HG03457 (cell line): ENCODE measurements at regions not wholly inside any gene's neighbourhood (a gene's known extent, or its start where the extent isn't known, plus 50 kb on each side); places are given as distances from the start of the nearest gene placed in this dataset.

ENCODE experiments used
- ATAC-seq: cut with Tn5 transposase; IDR thresholded peaks from one replicate; pipeline ENCODE4 v1.9.1; 2021; ENCODE audit warnings: moderate number of reproducible peaks; ENCODE audit not compliant: unreplicated experiment

DNA sequence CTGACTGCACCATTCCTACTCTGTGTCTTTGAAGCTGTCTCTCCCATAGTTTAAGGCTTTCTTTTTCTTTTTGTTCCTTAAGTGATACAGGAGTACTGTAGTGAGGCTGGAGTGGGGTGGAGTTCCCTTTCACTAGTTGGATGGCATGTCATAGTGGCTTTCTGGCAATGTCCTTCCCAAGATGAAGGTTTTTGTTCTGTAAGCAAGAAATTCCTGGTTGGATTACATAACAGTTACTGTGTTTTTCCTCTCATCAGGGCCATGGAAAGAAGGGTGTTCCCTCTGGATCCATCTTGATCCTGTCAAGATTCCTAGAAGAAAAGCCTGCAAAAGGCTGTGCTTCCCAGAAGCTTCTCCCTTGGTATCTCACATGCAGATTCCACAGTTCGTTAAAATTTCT, 84.2 kb downstream of the ACKR3 start:
- no peak for ATAC-seq

- no peak for ATAC-seq
Measured at GRCh38 chr2:236654496-236654895, 84.9 kb downstream of the ACKR3 start.

- ATAC-seq = no peak
Measured at GRCh38 chr2:236656166-236656565, 86.5 kb downstream of the ACKR3 start.

DNA sequence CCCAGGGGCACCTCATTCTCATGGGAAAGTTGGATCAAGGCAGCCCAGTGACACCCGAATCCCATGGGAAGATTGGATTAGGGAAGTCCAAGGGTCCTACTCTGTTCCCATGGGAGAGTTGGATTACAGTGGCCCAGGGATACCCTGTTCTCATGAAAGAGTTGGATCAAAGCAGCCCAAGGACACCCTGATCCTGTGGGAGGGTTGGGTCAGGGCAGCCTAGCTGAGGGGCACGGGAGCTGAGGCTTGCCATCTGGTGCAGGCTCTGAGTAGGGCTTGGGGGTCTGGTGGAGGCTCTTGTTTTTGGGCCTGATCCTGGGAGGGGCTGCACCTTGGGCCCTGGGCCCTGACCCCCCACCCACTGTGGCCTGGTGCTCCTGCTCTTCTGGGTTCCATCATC, 87.1 kb downstream of the ACKR3 start:
- ATAC-seq = no peak

DNA sequence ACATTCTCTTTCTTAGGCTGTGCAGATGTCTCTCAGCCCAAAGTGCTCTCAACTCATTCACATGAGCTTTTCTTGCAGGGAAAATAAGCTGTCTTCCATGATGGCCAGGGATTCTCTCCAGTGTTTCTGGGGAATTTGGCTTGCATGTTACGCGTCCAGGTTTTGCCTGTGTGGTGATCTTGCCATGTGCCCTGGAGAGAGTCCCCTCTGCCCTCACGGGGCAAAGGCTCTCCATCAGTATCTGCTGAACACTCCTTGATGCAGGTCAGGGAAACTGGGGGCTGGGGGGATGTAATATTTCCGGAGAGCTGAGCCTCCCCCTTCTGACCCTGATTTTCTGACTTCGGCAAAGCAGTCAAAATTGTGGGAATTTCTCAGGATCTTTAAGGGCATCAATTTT, 87.6 kb downstream of the ACKR3 start:
- no peak for ATAC-seq

DNA sequence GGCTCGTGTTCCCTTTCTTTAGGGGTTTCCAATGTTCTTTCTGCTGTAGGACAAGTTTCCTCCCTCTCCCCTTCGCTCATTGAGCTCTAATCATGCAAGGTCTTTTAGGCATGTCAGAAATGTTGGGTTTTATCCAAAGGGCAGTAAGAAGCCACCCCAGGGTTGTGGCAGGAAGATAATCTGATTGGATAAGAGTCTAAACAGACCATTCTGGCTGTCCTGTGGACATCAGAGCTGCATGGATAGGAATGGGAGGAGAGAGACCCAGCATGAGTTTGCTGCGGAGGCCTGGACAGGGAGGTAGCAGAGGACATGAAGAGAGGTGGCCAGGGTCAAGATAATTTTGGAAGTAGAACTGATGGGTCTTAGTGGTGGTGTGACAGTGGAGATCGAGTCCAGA, 88.2 kb downstream of the ACKR3 start:
- ATAC-seq = no peak

- no peak for ATAC-seq
Measured at GRCh38 chr2:236658974-236659757, 89.5 kb downstream of the ACKR3 start.

- no peak for ATAC-seq
Measured at GRCh38 chr2:236659758-236660150, 90.1 kb downstream of the ACKR3 start.

DNA sequence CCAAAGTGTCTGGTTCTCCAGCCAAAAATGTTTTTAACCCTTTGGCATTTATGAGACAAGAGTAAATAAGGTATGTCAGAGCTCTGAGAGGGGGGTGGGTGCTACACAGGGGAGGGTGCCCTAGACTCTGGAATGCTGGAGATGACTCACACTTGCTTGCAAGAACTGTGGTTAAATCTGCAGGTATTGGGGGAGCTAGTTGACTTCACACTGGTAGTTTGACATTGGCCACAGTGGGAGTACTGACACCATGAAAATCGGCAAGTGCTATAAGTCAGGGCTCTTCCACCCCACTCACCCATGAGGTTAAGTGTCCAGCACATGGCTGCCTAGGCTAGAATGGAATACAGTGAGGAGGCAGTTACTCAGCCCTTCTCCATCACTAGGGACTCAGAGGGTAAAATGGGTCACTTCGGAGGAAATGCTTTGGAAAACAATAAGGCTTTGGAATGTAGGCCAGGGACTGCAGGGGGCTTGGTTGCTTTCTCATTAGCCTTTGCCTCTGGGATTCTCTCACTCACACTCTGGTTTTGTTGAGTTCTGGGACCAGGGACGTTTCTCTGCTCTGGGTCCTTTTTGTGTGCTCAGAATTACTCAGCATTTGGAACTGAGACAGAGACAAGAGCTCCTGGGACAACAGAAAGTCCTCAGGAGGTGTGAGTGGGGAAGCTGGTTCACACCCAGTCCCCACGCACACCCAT, 91.6 kb downstream of the ACKR3 start:
- ATAC-seq = no peak

GRCh38 chr2:236661762-236662110, 92.1 kb downstream of the ACKR3 start:
- ATAC-seq = no peak

DNA sequence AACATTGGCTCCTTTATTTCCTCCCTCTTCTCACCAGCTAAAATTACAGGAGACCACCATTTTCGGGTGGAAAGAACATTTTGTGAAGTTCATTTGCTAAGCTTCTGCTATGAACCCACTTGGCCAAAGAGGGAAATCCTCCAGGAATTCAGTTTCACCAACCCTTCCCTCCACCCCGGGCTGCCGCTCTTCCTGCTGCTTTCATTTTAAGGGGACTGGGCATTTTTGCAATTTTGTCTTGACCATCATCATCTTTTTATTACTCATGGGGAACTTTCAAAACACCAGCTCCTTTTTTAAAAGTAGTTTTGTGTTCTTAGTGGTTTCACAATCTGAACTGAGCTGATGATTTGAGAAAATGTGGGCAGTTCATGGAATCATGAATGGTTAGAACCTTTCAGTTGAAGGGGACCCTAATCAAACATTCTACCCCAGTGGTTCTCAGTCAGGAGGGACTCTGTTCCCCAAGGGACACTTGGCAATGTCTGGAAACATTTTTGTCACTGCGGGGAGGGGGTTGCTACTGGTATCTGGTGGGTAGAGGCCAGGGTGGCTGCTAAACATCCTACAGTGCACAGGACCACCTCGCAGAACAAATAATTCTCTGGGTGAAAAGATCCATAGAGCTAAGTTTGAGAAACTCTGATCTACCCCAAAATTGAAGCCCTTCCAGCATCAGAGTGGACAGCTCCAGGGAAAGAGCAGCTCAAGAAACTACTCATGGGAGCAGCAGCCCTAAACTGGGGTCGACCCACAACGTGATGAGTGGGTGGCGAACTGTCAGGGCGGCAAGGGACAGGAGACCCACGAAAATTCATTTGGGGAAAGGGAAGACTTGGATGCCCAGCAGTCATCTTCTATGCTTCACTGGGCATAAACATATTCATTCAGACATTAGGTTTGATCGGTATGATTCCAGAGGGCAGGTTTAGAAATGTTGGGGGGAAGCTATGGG, 92.9 kb downstream of the ACKR3 start:
- no peak for ATAC-seq

DNA sequence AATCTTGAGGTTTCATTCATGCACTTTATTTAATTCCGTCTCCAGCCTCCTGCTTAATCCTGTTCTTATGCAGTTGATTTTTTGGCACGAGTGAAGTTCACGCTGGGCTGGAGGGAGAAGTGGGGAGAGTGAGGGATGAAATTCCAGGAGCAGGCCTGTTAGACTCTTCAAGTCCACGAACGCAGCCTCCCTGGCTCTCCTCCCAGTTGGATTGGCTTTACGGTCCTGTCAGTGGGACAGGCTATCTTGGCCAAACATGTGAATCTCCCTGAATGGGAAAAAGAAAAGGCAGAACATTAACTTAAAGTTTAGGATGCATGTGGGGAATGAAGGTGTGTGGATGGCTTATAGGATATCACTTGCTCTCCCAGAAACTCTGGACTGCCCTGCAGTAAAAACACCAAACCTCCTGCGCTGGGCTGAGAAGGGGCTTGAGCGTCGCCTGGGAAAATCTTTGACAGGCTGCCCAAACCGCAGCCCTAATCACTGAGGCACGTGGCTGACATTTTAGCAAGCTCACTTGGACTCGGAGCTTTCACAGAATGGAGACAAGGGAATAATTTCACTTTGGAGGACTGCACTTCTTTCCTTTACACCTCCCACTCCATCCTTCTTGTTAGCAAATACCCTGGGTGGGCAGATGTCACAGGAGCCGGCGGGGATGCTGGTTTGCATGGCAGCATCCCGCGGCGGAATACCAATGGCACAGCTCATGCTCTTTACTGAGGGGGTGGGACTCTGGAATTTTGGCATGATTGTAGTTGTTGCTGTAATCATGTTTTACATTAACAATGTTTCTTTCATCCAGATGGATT, 93.9 kb downstream of the ACKR3 start:
- ATAC-seq = no peak

DNA sequence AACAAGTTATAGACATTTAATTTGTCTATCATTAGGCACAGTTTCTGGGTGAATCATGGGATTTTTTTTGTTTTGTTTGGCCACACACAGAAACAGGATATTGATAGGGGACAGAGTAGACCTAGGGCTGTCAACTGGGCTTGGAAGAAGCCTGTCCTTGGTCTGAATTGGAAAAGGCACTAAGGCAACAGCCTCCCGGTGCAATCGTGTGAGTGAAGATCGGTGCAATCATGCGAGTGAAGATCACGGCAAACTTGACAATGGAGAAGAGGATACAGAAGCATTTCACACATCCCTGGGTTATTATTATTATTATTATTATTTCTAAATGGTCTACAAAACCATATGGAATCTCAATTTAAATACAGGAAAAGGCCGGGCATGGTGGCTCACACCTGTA, 94.5 kb downstream of the ACKR3 start:
- no peak for ATAC-seq

DNA sequence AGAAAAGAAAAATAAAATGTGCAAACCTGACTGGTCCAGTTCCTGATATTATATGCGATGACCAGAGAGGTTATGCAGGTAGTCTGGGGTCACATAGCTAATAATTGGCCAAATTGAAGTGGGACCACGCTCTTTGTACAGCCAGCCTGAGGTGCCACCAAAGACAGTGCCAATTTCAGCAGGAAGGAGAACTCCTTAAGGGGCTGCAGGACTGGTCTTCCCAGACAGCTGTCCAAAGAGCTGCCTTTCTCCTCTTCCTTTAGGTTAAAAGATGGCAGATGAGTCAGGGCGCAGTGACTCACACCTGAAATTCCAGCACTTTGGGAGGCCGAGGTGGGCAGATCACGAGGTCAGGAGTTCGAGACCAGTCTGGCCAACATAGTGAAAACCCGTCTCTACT, 95.5 kb downstream of the ACKR3 start:
- ATAC-seq = no peak

- ATAC-seq = no peak
Measured at GRCh38 chr2:236665572-236666118, 96.0 kb downstream of the ACKR3 start.

DNA sequence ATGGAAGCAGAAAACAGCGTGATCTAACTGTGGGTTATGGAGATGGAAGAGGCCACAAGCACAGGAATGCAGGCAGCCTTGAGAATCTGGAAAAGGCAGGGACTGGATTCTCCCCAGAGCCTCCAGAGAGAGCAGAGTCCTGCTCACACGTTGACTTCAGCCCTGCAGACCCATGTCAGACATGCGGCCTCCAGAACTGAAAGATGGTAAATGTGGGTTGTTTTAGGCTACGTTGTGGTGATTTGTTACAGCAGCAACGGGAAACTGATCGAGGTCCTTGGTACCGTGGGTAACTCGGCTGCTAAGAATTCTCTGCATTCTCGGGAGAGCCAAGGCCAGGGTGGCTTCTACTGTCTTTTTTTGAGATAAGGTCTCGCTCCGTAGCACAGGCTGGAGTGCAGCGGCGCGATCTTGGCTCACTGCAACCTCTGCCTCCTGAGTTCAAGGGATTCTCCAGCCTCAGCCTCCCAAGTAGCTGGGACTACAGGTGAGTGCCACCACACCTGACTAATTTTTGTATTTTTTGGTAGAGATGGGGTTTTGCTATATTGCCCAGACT, 97.1 kb downstream of the ACKR3 start:
- ATAC-seq = no peak

GRCh38 chr2:236667526-236667925, 97.9 kb downstream of the ACKR3 start:
- ATAC-seq = no peak

DNA sequence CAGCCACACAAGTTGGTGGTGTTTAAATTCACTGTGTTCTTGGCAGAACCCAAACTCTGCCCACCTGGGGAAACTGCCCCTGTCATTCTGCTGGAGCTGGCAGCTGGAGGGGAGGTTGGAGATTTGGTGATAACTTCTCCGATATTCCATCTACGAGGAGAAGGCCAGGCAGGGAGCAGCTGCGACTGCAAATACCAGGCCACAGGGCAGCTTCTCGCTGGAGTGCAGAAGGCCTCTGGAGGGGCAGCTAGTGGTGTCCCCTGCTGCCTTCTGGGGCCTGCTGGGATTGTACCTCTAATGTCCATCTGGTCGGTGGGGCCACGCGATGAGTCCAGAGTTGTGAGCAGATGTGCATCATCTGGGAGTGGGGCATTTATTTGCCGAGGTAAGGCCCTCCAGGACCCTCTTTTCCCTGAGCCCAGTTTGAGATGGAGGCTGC, 98.9 kb downstream of the ACKR3 start:
- ATAC-seq = no peak

DNA sequence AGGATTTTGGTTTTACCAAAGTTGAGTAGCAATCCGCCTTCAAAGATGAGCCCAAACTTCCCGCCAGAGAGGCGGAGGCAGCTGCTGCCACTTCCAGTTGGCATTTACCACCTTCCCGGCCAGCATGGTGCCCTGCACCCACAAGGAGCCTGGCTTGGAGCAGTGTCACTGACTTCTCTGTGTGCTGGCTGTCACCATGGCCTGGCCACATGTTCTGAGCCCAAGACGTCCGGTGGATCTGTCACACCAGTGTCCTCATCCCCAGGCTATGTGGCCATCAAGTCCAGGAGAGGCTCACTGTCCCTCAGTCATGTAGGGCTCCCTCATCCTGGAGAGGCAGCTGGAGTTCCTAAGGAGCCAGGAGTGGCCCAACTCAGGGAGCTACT, 100.6 kb downstream of the ACKR3 start:
- ATAC-seq = no peak

- no peak for ATAC-seq
Measured at GRCh38 chr2:236671896-236672562, 102.4 kb downstream of the ACKR3 start.
